ENCODE measurements at regions not wholly inside any gene's neighbourhood (a gene's known extent, or its start where the extent isn't known, plus 50 kb on each side); places are given as distances from the start of the nearest gene placed in this dataset.
"Not testable (repeated sequence)": the region's sequence is repeated elsewhere in the genome, so short reads cannot be mapped to it uniquely, and the experiment has no call there.

- no peak for DNase-seq
These were observed 107.7 kb downstream of the MDH1 start for GRCh38 chr2:63696496-63696895.

- DNase-seq, result no peak
These were observed 108.4 kb downstream of the MDH1 start for GRCh38 chr2:63697160-63697559.

DNA sequence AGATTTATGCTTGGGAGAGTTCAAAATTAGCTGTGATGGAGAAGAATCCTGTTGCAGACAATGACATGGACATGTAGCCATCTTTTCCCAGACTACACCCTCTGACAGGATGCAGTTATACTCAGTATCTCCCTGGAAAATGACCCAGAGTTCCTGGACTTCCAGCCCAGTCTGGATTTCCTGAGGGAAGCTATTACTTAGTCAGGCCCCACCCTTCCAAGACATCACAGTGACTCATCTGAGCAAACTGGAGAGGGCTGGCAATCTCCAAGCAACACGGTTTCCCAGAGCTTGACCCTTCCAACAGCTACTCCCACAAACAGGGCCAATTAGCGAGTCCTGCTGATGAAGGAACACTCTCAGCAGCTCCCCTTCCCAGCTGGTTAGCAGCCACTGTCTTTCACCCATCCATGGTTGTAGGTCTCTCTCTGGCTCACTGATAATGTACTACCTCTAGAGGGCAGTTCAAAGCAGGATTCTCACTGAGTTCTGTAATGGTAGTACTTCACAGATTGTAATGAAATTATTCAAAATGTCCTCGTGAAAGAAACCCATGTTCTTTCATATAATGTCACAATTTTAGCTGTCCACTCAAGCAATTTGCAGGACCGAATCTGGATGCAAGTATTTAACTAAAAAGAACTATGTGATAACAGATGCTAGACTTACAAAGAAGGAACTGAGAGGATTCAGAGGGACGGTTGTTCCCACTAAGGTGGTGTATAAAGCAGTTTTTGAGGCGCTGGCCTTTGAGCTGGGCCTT, 110.2 kb downstream of the MDH1 start:
- peak; percentile 6 to 42 for DNase-seq

GRCh38 chr2:63699549-63699839, 110.7 kb downstream of the MDH1 start:
- DNase-seq, result no peak

- no peak for DNase-seq
These were observed 111.5 kb downstream of the MDH1 start for GRCh38 chr2:63700271-63700670.

- DNase-seq, result no peak
These were observed 112.6 kb downstream of the MDH1 start for GRCh38 chr2:63701406-63701805.

- DNase-seq, result not testable (repeated sequence)
These were observed 117.3 kb downstream of the MDH1 start for GRCh38 chr2:63706084-63706483.

GRCh38 chr2:63710732-63711131, 122.0 kb downstream of the MDH1 start:
- no peak for DNase-seq

DNA sequence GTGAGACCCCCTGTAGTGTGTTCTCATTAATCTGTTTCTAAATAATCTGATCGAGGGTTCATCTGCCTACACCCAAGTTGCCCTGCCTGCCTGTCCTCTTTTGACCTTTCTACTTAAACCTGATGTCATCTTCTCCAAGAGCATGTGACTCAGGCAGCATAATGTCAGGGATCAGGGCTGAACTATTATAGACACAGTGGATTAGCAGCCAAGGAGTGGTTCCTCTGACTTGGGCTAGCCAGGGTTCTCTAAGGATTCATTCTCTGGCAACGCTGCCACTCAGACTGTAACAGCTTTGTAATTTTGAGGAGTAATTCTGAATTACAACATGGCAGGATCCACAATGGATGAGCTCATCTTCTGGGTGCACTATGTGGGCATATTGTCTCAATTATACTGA, 124.0 kb downstream of the MDH1 start:
- no peak for DNase-seq

GRCh38 chr2:63716146-63716545, 125.5 kb upstream of the UGP2 start:
- no peak for DNase-seq

GRCh38 chr2:63719052-63719451, 122.6 kb upstream of the UGP2 start:
- DNase-seq, result no peak

- no peak for DNase-seq
These were observed 120.6 kb upstream of the UGP2 start for GRCh38 chr2:63721082-63721424.

DNA sequence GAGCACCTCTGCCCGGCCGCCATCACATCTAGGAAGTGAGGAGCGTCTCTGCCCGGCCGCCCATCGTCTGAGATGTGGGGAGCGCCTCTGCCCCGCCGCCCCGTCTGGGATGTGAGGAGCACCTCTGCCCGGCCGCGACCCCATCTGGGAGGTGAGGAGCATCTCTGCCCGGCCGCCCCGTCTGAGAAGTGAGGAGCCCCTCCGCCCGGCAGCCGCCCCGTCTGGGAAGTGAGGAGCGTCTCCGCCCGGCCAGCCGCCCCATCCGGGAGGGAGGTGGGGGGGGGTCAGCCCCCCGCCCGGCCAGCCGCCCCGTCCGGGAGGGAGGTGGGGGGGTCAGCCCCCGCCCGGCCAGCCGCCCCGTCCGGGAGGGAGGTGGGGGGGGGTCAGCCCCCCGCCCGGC, 119.4 kb upstream of the UGP2 start:
- not testable (repeated sequence) for DNase-seq

- no peak for DNase-seq
These were observed 118.0 kb upstream of the UGP2 start for GRCh38 chr2:63723709-63724108.

DNA sequence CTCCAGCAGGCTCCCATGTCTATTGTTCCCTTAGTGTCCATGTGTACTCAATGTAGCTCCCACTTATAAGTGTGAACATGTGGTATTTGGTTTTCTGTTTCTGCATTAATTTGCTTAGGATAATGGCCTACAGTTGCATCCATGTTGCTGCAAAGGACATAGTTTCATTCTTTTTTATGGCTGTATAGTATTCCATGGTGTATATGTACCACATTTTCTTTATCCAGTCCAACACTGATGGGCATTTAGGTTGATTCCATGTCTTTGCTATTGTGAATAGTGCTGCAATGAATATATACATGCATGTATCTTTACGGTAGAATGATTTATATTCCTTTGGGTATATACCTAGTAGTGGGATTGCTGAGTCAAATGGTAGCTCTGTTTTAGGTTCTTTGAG, 116.5 kb upstream of the UGP2 start:
- DNase-seq, result not testable (repeated sequence)

- no peak for DNase-seq
These were observed 112.3 kb upstream of the UGP2 start for GRCh38 chr2:63729362-63729761.

DNA sequence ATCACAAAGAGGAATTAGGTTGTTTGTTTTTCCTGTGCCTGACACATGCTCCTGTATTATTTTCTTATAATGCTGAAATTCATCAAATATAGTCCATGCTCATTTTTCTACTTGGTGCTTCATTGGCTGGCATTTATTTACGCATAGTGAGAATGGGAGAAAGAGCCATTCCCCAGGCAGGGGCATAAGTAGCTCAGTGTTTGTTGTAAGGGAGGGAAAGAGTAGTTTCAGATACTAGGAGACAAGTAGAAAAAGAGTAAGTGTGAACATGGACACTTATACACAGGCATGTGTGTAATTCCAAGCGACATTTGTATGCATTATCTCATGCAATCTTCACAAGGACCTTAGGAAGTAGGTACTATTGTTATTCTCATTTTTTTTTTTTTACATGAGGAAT, 111.9 kb upstream of the UGP2 start:
- DNase-seq, result no peak

GRCh38 chr2:63734510-63734909, 107.2 kb upstream of the UGP2 start:
- no peak for DNase-seq

DNA sequence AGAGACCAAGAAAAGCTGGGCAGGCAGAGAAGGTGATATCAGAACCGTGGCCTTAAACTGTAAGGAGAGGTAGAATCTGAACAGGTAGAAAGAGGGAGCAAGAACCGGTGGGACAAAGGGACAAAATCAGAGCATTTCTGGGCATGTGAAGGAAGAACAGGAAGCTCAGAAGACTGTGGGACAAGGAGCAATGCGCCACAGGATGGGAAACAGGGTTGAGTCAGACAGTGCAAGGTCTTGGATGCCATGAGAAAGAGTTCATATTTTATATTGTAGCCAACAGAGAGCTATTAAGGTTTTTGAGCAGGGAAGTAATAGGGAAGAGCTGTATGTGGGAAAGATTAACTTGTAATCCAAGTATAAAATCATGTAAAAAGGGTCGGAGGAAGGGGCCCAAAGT, 106.4 kb upstream of the UGP2 start:
- DNase-seq, result no peak

DNA sequence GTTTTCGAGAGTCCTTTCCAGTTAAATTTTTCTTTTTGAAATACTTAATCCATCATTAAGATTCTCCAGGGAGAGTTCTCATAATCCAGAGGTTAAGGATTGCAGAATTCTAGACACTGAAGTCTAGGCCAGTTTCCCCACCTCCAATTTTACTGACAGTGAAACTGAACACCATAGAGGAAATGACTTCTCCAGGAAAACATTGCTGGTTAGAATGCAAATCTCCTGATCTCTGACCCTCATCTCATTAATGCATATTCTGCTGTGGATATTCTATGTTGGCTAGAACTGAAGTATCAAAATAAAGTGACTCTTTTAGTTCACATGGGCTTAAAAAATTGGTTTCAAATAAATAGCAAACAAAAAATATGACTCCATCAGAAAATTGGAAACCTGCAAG, 105.8 kb upstream of the UGP2 start:
- no peak for DNase-seq

- DNase-seq, result no peak
These were observed 105.3 kb upstream of the UGP2 start for GRCh38 chr2:63736354-63736753.

DNA sequence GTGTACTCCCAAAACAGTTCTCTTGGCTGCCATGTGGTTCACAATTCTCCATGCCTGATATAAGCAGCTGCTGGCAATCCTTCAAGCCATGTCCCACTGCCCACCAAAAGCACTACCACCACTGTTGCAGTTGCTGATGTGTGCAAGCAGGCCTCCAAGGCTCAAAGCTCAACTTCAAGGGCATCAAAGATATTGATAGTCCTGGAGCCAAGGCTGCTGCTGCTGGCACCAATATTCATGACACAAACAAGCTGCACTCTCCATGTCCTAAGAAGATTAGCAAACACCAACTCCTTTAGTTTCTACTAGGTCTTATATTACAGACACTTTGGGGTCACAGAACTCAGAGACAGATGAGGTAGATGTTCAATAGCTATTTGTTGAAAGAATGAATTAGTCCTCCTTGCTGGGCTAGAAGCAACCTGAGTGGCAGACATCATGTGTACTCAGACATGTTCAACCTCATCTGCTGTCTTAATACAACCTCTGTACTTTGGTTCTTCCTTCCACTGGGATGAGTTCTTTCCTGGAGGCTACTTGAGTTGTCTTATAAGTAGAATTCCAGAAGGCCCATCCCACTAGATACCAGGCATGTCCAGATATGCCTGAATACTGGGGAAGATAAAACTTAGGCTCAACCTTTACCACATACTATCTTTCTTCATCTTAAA, 104.5 kb upstream of the UGP2 start:
- no peak for DNase-seq

DNA sequence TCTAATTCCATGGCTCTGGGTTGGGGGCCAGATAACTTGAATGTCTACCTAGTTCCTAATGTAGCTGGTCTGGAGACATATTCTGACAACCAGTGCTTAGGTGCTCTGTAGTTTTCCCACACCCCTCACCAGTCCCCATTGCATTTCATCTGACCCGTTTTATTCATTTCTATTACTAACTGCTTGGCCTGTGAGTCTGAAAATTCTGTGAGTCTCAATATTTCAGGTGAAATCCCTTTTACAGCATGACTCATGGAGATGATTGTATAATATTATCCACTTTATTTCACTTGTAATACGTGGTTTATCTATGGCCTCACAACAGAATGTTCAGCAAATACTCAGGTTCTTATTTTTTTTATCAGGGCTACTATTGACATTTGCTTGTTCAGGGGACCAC, 103.7 kb upstream of the UGP2 start:
- no peak for DNase-seq

- not testable (repeated sequence) for DNase-seq
These were observed 102.5 kb upstream of the UGP2 start for GRCh38 chr2:63739180-63739579.

GRCh38 chr2:63740020-63740419, 101.7 kb upstream of the UGP2 start:
- DNase-seq, result no peak
